ENCODE measurements at regions not wholly inside any gene's neighbourhood (a gene's known extent, or its start where the extent isn't known, plus 50 kb on each side); places are given as distances from the start of the nearest gene placed in this dataset.

DNA sequence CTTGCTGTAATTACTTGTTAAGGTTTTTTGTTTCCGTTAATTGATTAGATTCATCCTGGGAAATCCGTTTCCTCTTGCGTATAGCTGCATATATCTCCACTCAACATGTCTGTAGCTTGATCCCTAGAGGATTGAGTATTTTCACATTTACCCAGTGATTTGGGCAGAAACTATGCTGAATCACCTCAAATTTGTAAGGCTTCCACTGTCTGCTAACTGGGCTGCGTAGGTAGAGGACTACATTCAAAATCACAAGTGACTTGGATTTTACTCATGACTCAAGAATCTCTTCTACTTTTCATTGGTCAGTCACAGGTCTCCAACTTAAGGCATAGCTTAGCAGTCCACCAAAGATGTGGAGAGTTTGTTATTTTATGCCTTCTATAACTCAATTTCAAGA is 141.8 kb downstream of the POLR1F start:
- intact Hi-C loops (cut with DNase I): no loop called here
- TF ChIP-seq CTCF (IDR thresholded peaks at IDR 0.05): no peak
- no peaks in the 10 kb centered on the region for H3K4me1 ChIP-seq
- DNase-seq: no peak
- no peaks in the 10 kb centered on the region for H3K27me3 ChIP-seq
- H3K36me3 ChIP-seq: no peaks in the 10 kb centered on the region
- H3K4me3 ChIP-seq: no peak overlapping the region
- 87 to 88% methylated on average over 4 of the region's 4 CpGs for WGBS, 2 donors
- H3K27ac ChIP-seq: no peak overlapping the region
- H3K9me3 ChIP-seq: peaks cover 0 to 10% (median 0%) of the 10 kb centered on the region in 11 donors
- no peak for ATAC-seq

DNA sequence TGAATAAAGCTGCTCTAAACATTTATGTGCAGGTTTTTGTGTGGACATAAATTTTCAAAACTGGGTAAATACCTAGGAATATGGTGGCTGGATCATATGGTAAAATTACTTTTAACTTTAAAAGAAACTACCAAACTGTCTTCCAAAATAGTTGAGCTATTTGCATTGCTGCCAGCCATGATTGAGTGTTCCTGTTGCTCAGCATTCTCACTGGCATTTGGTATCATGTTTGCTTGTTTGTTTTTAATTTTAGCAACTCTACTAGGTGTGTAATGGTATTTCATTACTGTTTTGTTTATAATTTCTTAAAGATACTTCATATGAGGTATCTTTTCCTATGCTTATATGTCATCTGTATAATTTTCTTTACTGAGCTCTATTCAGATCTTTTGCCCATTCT is 143.2 kb downstream of the POLR1F start:
- intact Hi-C loops (cut with DNase I): no loop called here
- H3K4me3 ChIP-seq: no peak overlapping the region
- no peak for ATAC-seq

DNA sequence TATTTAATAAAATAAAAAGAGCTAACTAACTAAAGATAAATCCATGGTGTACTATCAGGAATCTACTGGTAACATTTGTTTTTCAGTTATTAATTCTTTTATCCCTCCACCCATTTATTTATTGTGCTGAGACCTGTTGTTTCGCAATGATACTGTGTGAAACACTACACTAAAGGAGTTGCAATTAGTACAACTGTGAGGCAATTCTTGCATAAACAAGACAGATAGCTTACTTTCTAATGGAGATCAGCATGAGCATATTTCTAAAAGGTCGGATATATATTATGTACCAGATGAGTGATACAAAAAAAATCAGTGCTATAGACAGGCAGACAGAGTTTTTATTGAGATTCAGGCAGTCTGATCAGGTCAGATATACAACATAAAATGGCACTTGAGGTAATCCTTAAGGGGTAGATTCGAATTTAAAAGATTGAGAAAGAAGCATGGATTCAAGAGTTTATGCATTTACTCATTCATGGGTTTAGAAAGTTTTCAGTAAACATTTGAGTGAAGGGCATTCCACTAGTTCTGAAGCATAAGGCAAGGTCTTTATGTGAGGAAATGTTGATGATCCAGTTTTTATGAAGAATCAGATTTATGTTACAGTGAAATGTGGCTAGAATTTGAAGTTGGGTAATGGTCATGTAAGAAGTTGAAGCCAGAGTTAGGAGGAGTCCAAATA is 147.6 kb downstream of the POLR1F start:
- intact Hi-C loops (cut with DNase I): no loop called here
- no peak for TF ChIP-seq CTCF (IDR thresholded peaks at IDR 0.05)
- Histone ChIP-seq H3K4me3 (no peak overlapping the region), H3K27ac (no peak overlapping the region), H3K36me3 (no peaks in the 10 kb centered on the region), H3K27me3 (no peaks in the 10 kb centered on the region), H3K9me3 (peaks cover 0 to 10% (median 0%) of the 10 kb centered on the region in 11 donors), H3K4me1 (no peaks in the 10 kb centered on the region)
- no peak for DNase-seq
- no peak for ATAC-seq
- WGBS, 2 donors: 70 to 71% methylated on average over 3 of the region's 3 CpGs

More for the DNA sequence above, 143.2 kb downstream of the POLR1F start:
- peaks cover 0 to 10% (median 0%) of the 10 kb centered on the region in 11 donors for H3K9me3 ChIP-seq
- H3K27me3 ChIP-seq: no peaks in the 10 kb centered on the region
- no peaks in the 10 kb centered on the region for H3K4me1 ChIP-seq
- no peak overlapping the region for H3K27ac ChIP-seq
- DNase-seq: no peak
- no peaks in the 10 kb centered on the region for H3K36me3 ChIP-seq
- TF ChIP-seq CTCF (IDR thresholded peaks at IDR 0.05): no peak

- Histone ChIP-seq H3K4me3 (no peak overlapping the region), H3K36me3 (no peaks in the 10 kb centered on the region), H3K9me3 (peaks cover 0 to 10% (median 0%) of the 10 kb centered on the region in 11 donors), H3K4me1 (no peaks in the 10 kb centered on the region), H3K27ac (no peak overlapping the region), H3K27me3 (no peaks in the 10 kb centered on the region)
- DNase-seq (no peak), ATAC-seq (no peak)
- no peak for TF ChIP-seq CTCF (IDR thresholded peaks at IDR 0.05)
- intact Hi-C loops (cut with DNase I): no loop called here
- WGBS, 2 donors: 64 to 77% methylated on average over 8 of the region's 8 CpGs
These were observed 148.5 kb downstream of the POLR1F start for GRCh38 chr7:19560111-19560883.
